GM18858 (cell line): ENCODE measurements at regions not wholly inside any gene's neighbourhood (a gene's known extent, or its start where the extent isn't known, plus 50 kb on each side); places are given as distances from the start of the nearest gene placed in this dataset.

Source experiments
- ATAC-seq: cut with Tn5 transposase; IDR thresholded peaks from one replicate; pipeline ENCODE4 v1.9.1; 2021; ENCODE audit not compliant: unreplicated experiment

DNA sequence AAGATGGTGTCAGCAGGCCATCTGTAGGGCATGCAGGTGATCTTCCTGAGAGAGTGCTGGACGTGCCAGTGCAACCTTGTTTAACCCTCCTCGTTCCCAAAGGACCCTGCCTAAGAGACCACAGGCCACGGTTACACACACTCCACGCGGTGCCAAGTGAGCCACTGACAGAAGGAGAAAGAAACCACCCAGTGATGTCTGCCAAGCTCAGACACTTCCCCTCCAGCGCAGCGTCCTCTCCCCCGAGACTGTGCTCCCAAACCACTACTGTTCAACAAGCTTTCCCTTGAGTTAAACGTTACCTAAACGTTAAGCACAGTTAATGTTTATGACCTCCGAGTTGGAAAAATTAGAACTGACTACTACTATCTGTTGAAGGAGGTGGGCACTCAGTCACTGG is 119.1 kb upstream of the NCK2 start:
- no peak for ATAC-seq

DNA sequence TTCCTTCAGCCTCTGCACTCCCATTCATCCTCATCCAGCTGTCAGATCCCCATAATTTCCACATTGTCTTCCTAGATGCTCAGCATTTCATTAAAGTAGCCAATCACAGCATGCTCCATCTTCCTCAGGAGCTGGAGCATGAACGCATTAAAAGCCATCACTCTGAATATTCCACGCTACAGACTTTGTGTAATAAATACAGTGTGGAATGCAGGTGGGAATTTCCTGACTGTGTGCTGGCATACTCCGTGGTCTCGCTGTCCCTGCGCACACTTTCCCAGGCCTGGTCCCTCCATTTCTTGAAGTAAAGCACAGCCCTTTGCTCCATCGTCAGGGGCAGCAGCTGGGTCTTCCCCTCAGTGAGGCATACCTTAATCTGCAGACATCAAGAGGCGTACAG is 123.7 kb upstream of the NCK2 start:
- ATAC-seq: no peak

DNA sequence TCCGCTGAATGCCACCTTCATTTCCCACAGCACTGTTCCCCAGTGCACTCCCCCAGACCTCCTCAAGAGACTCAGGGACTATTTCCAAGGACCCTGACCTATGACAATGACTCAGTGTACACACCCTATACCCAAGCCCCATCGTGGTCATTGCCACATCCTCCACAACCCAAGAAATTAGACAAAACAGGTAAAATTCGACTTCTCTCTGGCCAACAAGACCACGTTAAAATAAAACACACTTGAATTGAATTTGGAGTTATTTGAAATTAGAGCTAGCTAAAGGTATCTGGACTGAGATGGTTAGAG is 126.4 kb upstream of the NCK2 start:
- no peak for ATAC-seq

DNA sequence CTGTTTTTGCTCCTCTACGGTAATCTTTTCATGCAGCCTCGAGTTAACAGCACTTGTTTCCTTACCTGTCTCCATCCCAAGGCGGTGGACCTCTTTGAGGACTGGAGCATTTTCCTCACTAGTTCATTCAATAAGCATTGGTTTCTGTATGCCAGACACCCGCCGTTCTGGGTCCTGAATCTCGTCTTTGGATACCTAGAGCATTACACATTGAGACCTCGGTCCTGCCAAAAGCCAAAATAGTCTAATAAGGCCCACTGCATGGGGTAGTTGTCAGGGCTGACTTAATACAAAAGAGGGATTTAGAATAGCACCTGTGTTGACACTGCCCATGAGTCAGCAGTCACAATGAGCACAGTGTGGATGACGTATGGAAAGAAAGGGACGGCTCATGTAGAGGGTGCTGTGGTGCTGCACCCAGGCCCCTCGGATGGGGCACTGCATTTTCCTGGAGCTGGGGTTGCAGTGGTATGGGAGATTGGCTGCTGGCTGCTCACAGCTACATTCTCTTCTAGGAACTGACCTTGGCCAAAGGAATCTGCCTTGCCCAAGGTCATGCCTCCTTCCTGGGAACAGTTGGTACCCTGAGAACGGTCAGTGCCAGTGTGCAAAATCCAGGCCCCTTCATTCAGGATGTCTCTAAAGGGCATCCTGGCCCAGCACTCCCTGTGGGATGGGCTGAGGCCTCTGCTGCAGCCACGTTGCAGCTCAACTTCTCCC is 126.9 kb upstream of the NCK2 start:
- no peak for ATAC-seq

DNA sequence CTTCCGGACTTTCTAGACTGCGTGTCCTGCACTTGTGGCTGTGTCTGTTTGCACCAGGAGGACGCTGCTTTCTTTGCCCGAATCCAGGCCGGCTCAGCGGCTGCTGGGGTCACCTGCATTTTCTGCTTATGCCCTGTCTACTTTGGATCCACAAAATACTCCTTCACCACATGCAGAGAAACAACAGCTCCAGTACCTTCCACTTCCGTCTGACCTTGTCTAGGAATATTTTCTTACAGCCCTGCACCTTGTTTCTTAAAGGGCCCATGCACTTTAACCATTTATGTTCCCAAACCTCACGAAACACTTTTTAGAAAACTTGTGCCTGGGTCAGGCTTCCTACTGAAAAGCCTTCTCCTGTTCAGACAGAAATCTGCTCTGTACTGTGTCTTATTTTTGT is 129.4 kb upstream of the NCK2 start:
- ATAC-seq: no peak

DNA sequence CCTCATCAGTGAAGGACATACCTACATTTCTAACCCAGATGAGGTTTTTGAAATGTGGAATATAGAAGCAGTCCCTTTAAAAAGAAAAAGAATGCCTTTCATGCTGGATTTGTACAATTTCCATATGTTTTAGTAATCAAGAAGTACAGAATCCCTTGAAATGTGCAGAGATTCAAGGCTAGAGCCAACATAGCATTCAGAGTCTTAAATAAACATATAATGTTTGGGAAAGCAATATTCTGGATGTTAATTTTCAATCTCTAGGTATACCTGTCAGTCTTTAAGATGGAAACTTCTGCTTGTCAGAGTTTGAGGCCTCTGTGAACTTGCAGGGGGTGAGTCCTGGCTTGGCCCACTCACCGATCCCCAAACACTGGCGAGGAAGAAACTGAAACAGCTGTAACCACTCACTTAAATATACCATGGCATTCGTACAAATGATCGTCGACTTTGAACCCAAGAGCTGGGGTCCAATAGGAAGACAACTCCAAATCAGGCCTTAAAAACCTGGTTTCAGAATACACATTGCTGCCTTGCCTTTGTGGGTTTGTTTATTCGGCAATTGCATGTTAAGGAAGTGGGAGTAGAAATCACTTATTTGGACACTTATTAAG is 132.8 kb upstream of the NCK2 start:
- no peak for ATAC-seq

DNA sequence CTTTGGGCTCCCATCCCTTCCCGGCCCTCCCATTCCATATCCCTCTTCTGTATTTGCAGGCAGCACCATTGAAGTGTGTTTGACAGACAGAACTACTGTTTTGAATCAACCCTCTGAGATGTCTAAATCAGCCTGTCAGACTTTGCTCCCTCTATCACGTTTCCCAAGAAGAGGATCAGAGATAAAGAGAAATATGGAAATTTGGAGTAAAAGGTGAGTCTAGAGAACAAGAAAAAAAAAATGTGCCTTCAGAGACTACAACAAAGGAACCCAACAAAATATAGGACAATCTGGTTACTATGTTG is 133.4 kb upstream of the NCK2 start:
- no peak for ATAC-seq

DNA sequence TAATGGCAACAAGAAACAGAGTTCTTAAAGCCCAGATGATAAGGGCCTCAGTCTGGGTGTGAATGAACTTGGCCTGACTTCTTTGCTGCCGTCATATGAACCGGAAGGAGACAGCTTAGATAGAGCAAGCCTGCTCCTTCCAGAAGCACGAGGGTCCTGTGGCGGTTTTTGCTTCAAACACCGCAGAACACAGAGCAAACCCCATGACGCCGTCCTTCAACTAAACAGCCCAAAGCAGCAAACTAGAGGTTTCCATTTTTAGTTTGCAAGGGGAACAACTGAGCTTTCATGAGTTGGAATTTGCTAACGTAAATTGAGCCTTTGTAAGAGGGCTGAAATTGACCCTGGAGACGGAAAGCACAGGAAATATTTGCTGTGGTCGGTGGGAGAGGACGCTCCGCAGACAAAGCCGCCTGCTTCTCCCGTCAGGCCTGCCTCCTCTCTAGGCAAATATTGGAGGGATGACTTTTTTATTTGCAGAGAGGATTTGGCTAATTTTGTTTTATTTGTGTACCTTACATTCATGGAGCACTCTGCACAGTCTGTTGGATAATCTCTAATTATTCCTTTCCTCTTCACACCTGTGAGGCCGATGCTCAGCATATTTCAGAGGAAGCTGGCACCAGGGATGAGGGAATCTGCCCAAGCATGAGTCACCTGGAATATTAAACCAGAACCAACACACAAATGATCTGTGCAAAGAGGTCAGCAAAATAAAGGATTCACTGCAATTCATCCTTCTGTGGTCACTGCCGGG is 134.0 kb upstream of the NCK2 start:
- ATAC-seq: no peak

DNA sequence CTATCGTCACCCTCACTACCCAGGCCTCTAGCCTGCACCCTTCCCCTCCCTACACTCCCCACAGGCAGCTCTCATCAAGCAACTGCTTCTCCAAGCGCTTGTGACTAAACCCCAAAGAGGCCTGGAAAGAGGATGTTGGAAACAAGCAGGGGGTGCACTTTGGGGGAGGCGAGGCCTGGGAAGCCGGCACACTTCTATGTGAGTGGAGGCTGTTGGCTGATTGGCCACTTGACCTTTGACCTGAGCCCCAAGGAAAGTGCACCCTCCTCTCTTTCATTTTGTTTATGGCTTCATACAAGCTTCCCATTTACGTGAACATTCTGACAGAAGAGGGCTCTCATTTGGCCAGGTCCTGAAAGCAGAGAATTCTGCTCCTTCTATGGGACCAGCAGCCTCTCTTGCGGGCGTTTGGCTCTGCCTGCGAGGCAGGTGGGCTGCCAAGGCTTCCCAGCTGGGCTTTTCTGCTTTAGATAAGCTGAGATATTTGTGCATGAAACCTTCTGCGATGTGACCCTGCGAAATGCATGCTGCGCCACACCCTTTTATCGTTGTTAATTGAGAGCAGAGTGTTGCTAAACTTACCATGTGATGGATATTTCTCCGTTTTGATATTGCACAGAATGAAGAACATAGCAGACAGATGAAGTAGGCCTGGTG is 134.8 kb upstream of the NCK2 start:
- ATAC-seq: no peak

DNA sequence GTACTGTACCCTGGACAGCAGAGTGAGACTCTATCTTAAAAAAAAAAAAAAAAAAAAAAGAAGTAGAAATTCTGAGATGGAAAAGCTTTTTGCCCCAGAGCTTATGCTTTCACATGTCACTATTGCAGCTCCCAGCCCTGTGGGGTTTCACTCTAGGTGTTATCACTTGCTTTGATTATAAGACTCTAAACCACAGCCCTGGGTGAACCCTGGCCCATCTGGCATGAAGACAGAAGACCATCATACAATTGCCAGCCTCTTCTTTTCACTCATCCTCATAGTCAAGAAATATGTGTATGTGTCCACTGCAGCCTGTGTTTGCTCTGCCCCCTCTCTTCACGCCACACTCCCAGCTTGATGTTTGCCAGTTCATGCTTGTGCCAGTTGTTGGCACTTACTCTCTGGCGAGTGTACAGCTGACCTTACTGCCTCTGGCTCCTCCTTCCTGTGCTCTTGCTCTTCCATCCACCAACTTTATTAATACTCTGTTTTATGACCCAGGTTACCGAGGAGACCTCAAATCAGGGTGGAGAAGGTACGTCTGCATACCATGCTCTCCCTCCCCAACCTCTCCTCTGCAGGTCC is 136.7 kb upstream of the NCK2 start:
- ATAC-seq: no peak

DNA sequence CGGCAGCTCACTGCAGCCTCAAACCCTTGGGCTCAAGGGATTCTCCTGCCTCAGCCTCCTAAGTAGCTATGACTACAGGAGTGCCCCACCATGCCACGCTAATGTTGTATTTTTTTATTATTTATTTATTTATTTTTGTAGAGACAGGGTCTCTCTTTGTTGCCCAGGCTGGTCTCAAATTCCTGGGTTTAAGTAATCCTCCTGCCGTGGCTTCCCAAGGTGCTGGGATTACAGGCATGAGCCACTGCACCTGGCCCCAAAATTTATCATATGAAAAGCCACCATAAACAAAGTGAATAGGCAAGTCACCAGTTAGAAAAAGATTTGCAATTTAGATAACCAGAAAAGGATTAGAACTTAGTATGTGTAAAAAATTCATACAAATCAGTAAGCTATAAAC is 138.6 kb upstream of the NCK2 start:
- no peak for ATAC-seq

DNA sequence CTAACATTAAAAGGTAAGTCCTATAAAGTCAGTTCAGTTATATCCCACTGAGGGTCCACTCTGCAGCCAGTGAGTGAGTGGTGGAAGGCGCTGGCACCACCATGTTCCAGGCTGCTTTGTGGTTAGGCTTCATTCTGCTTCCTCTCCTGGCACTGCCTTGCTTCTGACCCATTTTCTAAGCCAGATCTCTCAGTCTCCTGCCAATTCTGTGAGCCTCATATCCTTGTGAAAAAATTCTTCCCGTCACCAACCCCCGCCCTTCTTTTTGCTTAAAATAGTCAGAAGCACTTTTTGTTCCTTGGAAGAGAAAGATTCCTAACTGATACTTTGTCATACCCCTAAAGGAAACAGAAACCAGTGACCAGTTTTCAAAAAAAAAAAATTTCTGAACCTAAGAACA is 139.8 kb upstream of the NCK2 start:
- ATAC-seq: no peak

DNA sequence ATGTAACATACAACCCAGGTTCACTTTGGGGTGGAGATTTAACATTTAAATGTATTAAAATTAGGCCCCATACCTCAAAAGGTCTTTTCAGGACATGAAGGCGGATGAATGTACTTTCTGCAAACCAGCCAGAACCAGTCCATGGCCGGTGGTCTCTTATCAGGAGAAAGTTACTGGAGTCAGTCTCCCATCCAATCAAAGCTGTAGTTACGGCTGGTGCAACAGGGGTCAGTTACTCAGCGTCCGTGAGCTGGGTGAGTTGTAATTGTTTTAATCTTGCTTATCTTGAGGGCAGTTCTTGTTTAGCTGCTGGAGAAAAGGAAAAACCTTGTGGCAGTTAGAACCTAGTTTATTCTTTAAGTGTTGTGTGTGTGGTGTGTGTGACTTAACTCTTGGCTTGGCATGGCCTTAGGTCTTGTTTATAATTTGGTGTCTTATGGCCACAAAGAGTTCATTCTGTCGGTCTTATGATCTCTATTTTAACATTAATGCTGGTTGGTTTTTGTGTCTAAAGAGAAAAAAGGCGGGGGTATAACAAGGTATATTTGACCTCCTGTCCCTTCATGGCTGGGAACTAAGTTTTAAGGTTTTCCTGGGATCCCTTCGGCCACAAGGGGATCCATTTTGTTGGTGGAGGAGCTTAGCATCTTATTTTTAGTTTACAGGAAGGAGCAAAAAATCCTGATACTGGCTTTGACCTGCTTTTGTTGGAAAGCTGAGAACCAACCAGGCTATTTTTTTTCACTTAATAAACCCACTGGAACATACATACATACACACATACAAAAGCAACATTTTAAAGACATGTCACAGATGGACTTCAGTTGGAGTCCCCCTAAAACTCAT is 143.5 kb upstream of the NCK2 start:
- ATAC-seq: no peak

DNA sequence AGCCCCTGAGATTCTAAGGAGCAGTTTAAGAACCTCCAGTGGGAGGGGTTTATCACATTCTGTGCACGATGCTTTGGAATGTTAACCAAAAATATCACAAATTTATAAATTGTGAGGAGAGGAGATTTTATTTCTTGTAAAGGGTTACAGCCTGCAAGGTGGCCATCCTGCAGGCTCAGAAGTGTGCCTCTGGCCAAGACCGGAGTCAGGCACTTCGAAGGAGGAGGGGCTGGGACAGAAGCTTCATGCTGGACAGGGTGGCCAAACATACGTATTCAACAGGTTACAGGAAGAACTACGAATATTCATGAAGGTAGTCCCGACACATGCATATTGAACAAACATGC is 144.1 kb upstream of the NCK2 start:
- no peak for ATAC-seq

DNA sequence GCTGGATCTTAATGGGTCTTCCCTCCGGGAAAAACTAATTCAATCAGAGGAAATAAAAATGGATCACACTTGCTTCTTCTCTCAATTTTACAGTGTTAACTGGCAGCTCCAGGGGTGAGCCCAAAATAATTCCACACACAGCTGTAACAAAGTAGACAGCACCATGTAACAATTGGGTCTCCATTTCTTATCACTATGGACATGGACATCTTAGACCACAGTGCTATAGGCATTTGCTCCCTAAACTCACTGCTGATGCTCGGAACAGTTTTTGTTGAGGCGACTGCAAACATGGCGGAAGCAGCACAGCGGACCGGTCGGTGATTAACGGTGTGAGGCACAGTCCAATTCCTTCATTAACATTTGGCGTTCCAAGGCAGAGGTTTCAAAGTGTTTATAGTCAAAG is 144.7 kb upstream of the NCK2 start:
- ATAC-seq: no peak

DNA sequence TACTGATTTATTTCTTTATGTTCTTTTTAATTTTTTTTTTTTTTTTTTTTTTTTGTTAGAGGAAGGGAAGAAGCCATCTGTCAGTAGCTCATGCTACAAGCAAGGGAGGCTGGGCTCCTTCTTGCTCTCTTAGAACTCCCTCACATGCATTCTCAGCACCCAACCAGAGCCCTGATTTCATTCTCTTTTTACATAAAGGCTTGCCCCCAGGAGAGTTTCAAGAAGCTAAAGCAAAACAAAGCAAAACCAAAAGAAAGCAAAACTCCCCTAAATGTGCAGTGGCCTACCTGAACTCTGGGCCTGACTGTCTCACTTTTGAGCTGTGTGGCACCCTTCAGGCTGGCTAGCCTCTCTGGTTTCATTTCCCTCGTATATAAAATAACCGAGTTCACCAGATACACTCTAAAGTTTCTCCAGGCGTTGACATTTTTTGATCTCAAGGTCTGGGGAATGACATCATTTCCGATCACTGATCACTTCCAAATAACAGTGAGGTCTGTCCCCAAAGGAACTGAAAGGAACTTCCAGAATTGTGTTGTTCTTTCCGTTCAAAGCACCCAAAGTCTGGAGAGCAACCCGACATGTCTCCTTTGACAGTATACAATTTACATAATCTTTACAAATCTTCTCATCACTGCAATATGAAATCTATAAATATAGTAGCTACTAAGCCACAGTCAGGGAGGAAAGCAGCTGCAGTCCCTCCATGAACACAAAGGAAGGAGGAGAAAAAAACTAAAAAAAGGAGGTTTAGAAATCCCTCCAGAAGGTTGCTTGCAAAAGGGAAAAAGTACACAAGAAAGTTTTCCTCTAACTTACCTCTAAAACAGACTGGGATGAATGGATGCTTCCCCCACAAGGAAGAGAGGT is 145.6 kb upstream of the NCK2 start:
- ATAC-seq: no peak

DNA sequence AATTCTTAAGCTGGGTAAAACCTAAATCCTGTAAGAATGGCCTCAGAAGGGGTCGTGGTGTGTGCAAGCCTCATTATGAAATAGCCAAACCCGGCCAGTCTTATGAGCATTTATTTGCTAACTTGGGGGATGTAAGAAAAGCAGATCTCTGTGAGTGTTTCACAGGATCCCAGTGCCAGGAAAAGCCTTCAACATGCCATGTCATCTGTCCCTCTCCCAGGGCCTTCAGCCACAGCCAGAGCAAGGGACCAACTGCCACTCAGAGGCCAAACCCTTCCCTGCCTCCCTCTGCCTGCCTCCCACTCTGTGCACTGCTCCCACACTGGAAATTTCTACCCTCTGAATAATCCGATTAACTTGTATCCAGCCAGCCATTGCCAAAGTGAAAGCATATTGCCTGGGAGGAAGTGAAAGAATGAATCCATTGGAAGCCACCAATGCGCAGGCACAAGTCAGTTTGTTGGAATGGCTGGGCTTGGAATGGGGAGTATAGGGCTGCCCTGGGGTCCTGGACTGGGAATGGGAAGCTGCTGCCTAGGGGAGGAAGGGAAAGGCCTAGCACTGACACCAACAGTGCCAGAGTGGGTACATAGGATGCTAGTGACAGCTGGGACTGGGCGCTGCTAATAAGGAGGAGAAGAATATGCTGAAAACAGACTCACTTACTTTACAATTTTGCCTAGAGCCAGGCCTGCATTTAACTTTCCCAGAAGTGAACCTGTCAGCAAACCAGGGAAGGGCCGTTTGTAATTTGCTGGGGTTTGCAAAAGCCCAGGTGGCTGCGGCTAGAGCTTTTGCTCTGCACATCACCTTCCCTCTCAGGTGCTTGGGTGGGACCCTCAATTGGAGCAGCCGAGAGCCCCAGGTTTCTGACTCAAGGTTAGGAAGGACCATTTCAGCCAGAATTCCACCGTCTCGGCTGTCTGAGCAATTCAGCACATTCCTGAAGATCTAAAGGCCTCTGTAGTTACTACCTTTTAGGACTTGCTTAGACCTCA is 146.6 kb upstream of the NCK2 start:
- ATAC-seq: no peak

DNA sequence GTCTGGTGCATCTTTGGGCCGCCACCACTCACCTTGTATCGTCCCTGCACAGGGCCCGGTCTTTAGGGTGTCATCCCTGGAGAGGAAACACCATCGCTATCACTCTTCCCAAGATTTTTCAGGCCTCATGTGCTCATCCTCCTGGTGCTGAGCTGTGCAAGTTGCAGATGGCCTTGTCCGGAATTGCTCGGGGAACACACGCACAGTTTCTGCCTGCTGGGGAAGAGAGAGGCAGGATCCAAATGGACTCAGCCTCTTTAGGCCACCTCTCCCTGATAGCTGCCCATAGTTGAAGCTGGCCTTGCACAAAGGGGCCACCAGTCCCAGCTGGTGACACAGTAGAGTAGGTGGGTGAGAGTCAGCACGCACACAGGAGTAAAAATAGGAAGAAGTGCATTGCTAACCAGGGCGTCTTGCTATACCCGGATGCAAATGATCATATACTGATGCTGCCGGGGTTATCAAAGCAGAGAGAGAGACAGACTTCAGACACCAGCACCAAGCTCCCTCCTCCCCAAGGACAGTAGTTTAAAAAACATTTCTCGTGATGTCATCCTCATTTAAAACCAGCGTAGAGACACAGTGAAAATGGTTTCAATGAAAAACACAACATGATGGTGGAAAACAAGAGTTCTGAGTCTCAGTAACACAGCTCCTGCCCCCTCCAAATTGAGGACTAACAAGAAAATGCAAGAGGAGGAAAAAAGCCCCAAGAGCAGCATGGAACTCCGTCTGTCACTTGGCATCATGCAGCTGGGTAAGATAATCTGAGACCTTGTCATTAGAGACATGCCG is 147.5 kb upstream of the NCK2 start:
- ATAC-seq: no peak
